ENCODE measurements at regions not wholly inside any gene's neighbourhood (a gene's known extent, or its start where the extent isn't known, plus 50 kb on each side); places are given as distances from the start of the nearest gene placed in this dataset.

GRCh38 chrX:15930585-15930984 lies 76.0 kb upstream of the AP1S2 start:
- TF ChIP-seq EZH2 (IDR thresholded peaks at IDR 0.05; ENCODE audit: borderline replicate concordance, low read length) (no peak), CTCF (IDR thresholded peaks at IDR 0.05; ENCODE audit: low read length) (peak; percentile 12; the same call in 1 of the 2 replicates)
- no peak overlapping the region for H3K4me3 ChIP-seq (ENCODE audit: low read depth, low read length, poor library complexity, severe bottlenecking)
- no peaks in the 10 kb centered on the region for H3K36me3 ChIP-seq (ENCODE audit: insufficient read depth, low read length)
- H3K4me2 ChIP-seq (ENCODE audit: low read length), result no peak overlapping the region
- no peak overlapping the region for H3K27ac ChIP-seq (ENCODE audit: low read depth, low read length, poor library complexity, severe bottlenecking)
- no peak overlapping the region for H2AFZ ChIP-seq (ENCODE audit: low read length)
- no peak overlapping the region for H3K9ac ChIP-seq (ENCODE audit: low read length)
- H3K4me1 ChIP-seq (ENCODE audit: insufficient read depth, low read length, severe bottlenecking), result no peaks in the 10 kb centered on the region
- H3K27me3 ChIP-seq (ENCODE audit: insufficient read depth, low read length), result no peaks in the 10 kb centered on the region
- no peaks in the 10 kb centered on the region for H3K9me3 ChIP-seq (ENCODE audit: low read length)
- H3F3A ChIP-seq (ENCODE audit: insufficient read depth, low read length), result no peaks in the 10 kb centered on the region
- H3K79me2 ChIP-seq (ENCODE audit: insufficient read depth, low read length), result no peaks in the 10 kb centered on the region
- H3K9me2 ChIP-seq (ENCODE audit: low read depth, low read length), result no peaks in the 10 kb centered on the region
- no peaks in the 10 kb centered on the region for H4K20me1 ChIP-seq (ENCODE audit: insufficient read depth, low read length)

GRCh38 chrX:15929194-15929593 lies 74.6 kb upstream of the AP1S2 start:
- no peaks in the 10 kb centered on the region for H3K27me3 ChIP-seq (ENCODE audit: insufficient read depth, low read length)
- no peak for TF ChIP-seq CTCF (IDR thresholded peaks at IDR 0.05; ENCODE audit: low read length)
- TF ChIP-seq EZH2 (IDR thresholded peaks at IDR 0.05; ENCODE audit: borderline replicate concordance, low read length), result no peak
- no peaks in the 10 kb centered on the region for H3K9me3 ChIP-seq (ENCODE audit: low read length)

GRCh38 chrX:15926622-15927021 lies 72.0 kb upstream of the AP1S2 start:
- no peak overlapping the region for H3K27ac ChIP-seq (ENCODE audit: low read depth, low read length, poor library complexity, severe bottlenecking)

More at GRCh38 chrX:15929194-15929593, 74.6 kb upstream of the AP1S2 start:
- Histone ChIP-seq H3F3A (ENCODE audit: insufficient read depth, low read length) (no peaks in the 10 kb centered on the region), H4K20me1 (ENCODE audit: insufficient read depth, low read length) (no peaks in the 10 kb centered on the region), H2AFZ (ENCODE audit: low read length) (no peak overlapping the region), H3K79me2 (ENCODE audit: insufficient read depth, low read length) (no peaks in the 10 kb centered on the region), H3K4me1 (ENCODE audit: insufficient read depth, low read length, severe bottlenecking) (no peaks in the 10 kb centered on the region), H3K9ac (ENCODE audit: low read length) (no peak overlapping the region), H3K4me3 (ENCODE audit: low read depth, low read length, poor library complexity, severe bottlenecking) (no peak overlapping the region), H3K36me3 (ENCODE audit: insufficient read depth, low read length) (no peaks in the 10 kb centered on the region), H3K9me2 (ENCODE audit: low read depth, low read length) (no peaks in the 10 kb centered on the region), H3K27ac (ENCODE audit: low read depth, low read length, poor library complexity, severe bottlenecking) (no peak overlapping the region), H3K4me2 (ENCODE audit: low read length) (no peak overlapping the region)

More at GRCh38 chrX:15926622-15927021, 72.0 kb upstream of the AP1S2 start:
- Histone ChIP-seq H3K4me1 (ENCODE audit: insufficient read depth, low read length, severe bottlenecking) (no peaks in the 10 kb centered on the region), H3K27me3 (ENCODE audit: insufficient read depth, low read length) (no peaks in the 10 kb centered on the region), H2AFZ (ENCODE audit: low read length) (no peak overlapping the region), H4K20me1 (ENCODE audit: insufficient read depth, low read length) (no peaks in the 10 kb centered on the region), H3K9me3 (ENCODE audit: low read length) (no peaks in the 10 kb centered on the region), H3F3A (ENCODE audit: insufficient read depth, low read length) (no peaks in the 10 kb centered on the region), H3K4me3 (ENCODE audit: low read depth, low read length, poor library complexity, severe bottlenecking) (no peak overlapping the region), H3K9me2 (ENCODE audit: low read depth, low read length) (no peaks in the 10 kb centered on the region), H3K4me2 (ENCODE audit: low read length) (no peak overlapping the region), H3K79me2 (ENCODE audit: insufficient read depth, low read length) (no peaks in the 10 kb centered on the region), H3K36me3 (ENCODE audit: insufficient read depth, low read length) (no peaks in the 10 kb centered on the region), H3K9ac (ENCODE audit: low read length) (no peak overlapping the region)
- TF ChIP-seq CTCF (IDR thresholded peaks at IDR 0.05; ENCODE audit: low read length), result no peak
- no peak for TF ChIP-seq EZH2 (IDR thresholded peaks at IDR 0.05; ENCODE audit: borderline replicate concordance, low read length)
